NB4 (cell line): ENCODE measurements at regions not wholly inside any gene's neighbourhood (a gene's known extent, or its start where the extent isn't known, plus 50 kb on each side); places are given as distances from the start of the nearest gene placed in this dataset.

Source experiments
- MYC ChIP-seq: IDR thresholded peaks from 2 replicates; pipeline ENCODE4 v1.6.1; 2011; ENCODE audit warnings: low read depth, low read length
- POLR2A ChIP-seq: IDR thresholded peaks from 2 replicates; pipeline ENCODE4 v1.6.1; 2011; ENCODE audit warnings: mild to moderate bottlenecking; ENCODE audit not compliant: insufficient read length; ENCODE audit errors: extremely low read depth
- TF ChIP-seq, protein P1 (sequence below): IDR thresholded peaks from one replicate; pipeline ENCODE4 v1.5.1; 2012; ENCODE audit warnings: low read depth, low read length
- TF ChIP-seq, protein P2 (sequence below): IDR thresholded peaks from 2 replicates; pipeline ENCODE4 v1.6.1; 2011; ENCODE audit warnings: low read depth, low read length

DNA sequence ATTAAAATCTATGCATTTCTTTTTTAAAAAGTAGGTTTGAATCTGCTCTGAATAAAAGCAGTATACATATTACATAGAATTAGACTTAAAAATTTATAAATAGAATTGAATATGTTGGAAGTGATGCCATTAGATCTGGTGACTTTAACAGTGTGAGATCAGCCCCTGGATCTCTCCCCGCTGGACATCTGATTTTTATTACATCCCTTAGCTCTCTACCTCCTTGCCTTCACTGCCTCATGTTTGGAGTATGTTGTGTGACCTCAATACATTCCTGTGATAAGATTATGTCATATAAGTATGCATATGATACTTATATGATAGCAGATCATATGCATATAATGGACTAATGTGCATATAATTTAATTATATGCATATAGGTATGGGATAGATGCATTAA, 643.4 kb upstream of the NR2F2 start:
- TF ChIP-seq, protein P1, sequence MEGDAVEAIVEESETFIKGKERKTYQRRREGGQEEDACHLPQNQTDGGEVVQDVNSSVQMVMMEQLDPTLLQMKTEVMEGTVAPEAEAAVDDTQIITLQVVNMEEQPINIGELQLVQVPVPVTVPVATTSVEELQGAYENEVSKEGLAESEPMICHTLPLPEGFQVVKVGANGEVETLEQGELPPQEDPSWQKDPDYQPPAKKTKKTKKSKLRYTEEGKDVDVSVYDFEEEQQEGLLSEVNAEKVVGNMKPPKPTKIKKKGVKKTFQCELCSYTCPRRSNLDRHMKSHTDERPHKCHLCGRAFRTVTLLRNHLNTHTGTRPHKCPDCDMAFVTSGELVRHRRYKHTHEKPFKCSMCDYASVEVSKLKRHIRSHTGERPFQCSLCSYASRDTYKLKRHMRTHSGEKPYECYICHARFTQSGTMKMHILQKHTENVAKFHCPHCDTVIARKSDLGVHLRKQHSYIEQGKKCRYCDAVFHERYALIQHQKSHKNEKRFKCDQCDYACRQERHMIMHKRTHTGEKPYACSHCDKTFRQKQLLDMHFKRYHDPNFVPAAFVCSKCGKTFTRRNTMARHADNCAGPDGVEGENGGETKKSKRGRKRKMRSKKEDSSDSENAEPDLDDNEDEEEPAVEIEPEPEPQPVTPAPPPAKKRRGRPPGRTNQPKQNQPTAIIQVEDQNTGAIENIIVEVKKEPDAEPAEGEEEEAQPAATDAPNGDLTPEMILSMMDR: no peak
- TF ChIP-seq, protein P2, sequence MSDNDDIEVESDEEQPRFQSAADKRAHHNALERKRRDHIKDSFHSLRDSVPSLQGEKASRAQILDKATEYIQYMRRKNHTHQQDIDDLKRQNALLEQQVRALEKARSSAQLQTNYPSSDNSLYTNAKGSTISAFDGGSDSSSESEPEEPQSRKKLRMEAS: no peak
- TF ChIP-seq POLR2A (no peak), MYC (no peak)
